Activated gamma-delta T cell treated with anti-CD3 and anti-CD28 coated beads, Interleukin-2, amount 50 U/mL, for 16 hours (primary cell): ENCODE measurements at regions not wholly inside any gene's neighbourhood (a gene's known extent, or its start where the extent isn't known, plus 50 kb on each side); places are given as distances from the start of the nearest gene placed in this dataset.

Source experiments
- DNase-seq: peaks from one replicate; pipeline ENCODE4 v3.0.0-alpha.2; 2020; ENCODE audit warnings: low read depth

- no peak for DNase-seq
Measured at GRCh38 chr12:3959799-3960560, 86.8 kb upstream of the PARP11 start.

- no peak for DNase-seq
Measured at GRCh38 chr12:3958534-3958933, 85.3 kb upstream of the PARP11 start.

- DNase-seq: no peak
Measured at GRCh38 chr12:3951380-3952135, 78.4 kb upstream of the PARP11 start.

GRCh38 chr12:3950714-3951320 lies 77.6 kb upstream of the PARP11 start:
- no peak for DNase-seq

- DNase-seq: no peak
Measured at GRCh38 chr12:3947781-3948180, 74.6 kb upstream of the PARP11 start.

GRCh38 chr12:3945671-3946070 lies 72.5 kb upstream of the PARP11 start:
- DNase-seq: no peak

GRCh38 chr12:3944620-3945019 lies 71.4 kb upstream of the PARP11 start:
- no peak for DNase-seq

GRCh38 chr12:3938042-3938544 lies 64.9 kb upstream of the PARP11 start:
- DNase-seq: no peak

- DNase-seq: no peak
Measured at GRCh38 chr12:3935078-3935477, 61.9 kb upstream of the PARP11 start.

- DNase-seq: no peak
Measured at GRCh38 chr12:3933819-3934192, 60.6 kb upstream of the PARP11 start.

GRCh38 chr12:3933074-3933818 lies 60.0 kb upstream of the PARP11 start:
- DNase-seq: no peak

- DNase-seq: no peak
Measured at GRCh38 chr12:3931776-3932175, 58.6 kb upstream of the PARP11 start.

- no peak for DNase-seq
Measured at GRCh38 chr12:3931206-3931605, 58.0 kb upstream of the PARP11 start.

GRCh38 chr12:3929875-3930615 lies 56.8 kb upstream of the PARP11 start:
- no peak for DNase-seq

- no peak for DNase-seq
Measured at GRCh38 chr12:3928538-3929184, 55.5 kb upstream of the PARP11 start.

- DNase-seq: no peak
Measured at GRCh38 chr12:3925621-3926020, 52.4 kb upstream of the PARP11 start.

GRCh38 chr12:3924761-3925160 lies 51.6 kb upstream of the PARP11 start:
- no peak for DNase-seq

- DNase-seq: no peak
Measured at GRCh38 chr12:3923021-3923420, 49.8 kb upstream of the PARP11 start.
